ENCODE measurements at regions not wholly inside any gene's neighbourhood (a gene's known extent, or its start where the extent isn't known, plus 50 kb on each side); places are given as distances from the start of the nearest gene placed in this dataset.

DNA sequence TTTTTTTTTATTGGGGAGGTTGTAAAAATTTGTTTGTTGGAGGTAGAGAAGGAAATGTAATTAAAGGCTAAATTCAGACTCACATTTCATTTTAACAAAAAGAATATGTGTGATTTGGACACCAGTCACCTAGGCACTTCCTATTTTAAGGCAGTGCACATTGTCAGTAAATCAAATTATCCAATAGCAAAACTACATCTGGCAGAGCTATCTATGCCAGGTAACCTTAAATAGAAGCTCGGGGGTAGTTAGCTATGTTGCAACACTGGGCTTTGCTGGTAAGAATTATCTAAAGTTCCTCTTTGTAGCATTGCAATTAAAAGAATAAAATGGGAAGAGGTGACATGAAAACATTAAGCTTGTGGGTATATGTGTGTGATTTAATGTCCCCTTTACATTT, 1064.4 kb upstream of the ZEB2 start:
- TF ChIP-seq ZNF70 (CRISPR knock-in tag; IDR thresholded peaks at IDR 0.05) = no peak
- no peak for TF ChIP-seq ZFP30 (CRISPR knock-in tag; IDR thresholded peaks at IDR 0.05)
- no peak for TF ChIP-seq ARNTL (CRISPR knock-in tag; IDR thresholded peaks at IDR 0.05; ENCODE audit: borderline replicate concordance, low read depth)
- TF ChIP-seq, protein P1, sequence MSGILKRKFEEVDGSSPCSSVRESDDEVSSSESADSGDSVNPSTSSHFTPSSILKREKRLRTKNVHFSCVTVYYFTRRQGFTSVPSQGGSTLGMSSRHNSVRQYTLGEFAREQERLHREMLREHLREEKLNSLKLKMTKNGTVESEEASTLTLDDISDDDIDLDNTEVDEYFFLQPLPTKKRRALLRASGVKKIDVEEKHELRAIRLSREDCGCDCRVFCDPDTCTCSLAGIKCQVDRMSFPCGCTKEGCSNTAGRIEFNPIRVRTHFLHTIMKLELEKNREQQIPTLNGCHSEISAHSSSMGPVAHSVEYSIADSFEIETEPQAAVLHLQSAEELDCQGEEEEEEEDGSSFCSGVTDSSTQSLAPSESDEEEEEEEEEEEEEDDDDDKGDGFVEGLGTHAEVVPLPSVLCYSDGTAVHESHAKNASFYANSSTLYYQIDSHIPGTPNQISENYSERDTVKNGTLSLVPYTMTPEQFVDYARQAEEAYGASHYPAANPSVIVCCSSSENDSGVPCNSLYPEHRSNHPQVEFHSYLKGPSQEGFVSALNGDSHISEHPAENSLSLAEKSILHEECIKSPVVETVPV (CRISPR knock-in tag; IDR thresholded peaks at IDR 0.05) = no peak
- TF ChIP-seq ZFP3 (CRISPR knock-in tag; IDR thresholded peaks at IDR 0.05) = no peak
- TF ChIP-seq, protein P2, sequence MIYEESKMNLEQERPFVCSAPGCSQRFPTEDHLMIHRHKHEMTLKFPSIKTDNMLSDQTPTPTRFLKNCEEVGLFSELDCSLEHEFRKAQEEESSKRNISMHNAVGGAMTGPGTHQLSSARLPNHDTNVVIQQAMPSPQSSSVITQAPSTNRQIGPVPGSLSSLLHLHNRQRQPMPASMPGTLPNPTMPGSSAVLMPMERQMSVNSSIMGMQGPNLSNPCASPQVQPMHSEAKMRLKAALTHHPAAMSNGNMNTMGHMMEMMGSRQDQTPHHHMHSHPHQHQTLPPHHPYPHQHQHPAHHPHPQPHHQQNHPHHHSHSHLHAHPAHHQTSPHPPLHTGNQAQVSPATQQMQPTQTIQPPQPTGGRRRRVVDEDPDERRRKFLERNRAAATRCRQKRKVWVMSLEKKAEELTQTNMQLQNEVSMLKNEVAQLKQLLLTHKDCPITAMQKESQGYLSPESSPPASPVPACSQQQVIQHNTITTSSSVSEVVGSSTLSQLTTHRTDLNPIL (CRISPR knock-in tag; IDR thresholded peaks at IDR 0.05; ENCODE audit: low read depth) = no peak
- TF ChIP-seq, protein P3, sequence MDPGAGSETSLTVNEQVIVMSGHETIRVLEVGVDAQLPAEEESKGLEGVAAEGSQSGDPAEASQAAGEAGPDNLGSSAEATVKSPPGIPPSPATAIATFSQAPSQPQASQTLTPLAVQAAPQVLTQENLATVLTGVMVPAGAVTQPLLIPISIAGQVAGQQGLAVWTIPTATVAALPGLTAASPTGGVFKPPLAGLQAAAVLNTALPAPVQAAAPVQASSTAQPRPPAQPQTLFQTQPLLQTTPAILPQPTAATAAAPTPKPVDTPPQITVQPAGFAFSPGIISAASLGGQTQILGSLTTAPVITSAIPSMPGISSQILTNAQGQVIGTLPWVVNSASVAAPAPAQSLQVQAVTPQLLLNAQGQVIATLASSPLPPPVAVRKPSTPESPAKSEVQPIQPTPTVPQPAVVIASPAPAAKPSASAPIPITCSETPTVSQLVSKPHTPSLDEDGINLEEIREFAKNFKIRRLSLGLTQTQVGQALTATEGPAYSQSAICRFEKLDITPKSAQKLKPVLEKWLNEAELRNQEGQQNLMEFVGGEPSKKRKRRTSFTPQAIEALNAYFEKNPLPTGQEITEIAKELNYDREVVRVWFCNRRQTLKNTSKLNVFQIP (CRISPR knock-in tag; IDR thresholded peaks at IDR 0.05; ENCODE audit: borderline replicate concordance, low read depth) = no peak
- TF ChIP-seq OSR1 (CRISPR knock-in tag; IDR thresholded peaks at IDR 0.05) = no peak
- no peak for TF ChIP-seq ZC3H10 (CRISPR knock-in tag; IDR thresholded peaks at IDR 0.05)
- no peak for TF ChIP-seq GLIS3 (CRISPR knock-in tag; IDR thresholded peaks at IDR 0.05)
- no peak for TF ChIP-seq ESRRG (CRISPR knock-in tag; IDR thresholded peaks at IDR 0.05)
- no peak for TF ChIP-seq BACH2 (CRISPR knock-in tag; IDR thresholded peaks at IDR 0.05; ENCODE audit: borderline replicate concordance)
- no peak for TF ChIP-seq SNAI2 (CRISPR knock-in tag; IDR thresholded peaks at IDR 0.05)
- no peak for TF ChIP-seq RARB (CRISPR knock-in tag; IDR thresholded peaks at IDR 0.05)
- no peak for TF ChIP-seq TCF4 (CRISPR knock-in tag; IDR thresholded peaks at IDR 0.05; ENCODE audit: borderline replicate concordance)
- no peak for TF ChIP-seq ZNF565 (CRISPR knock-in tag; conservative IDR thresholded peaks at IDR 0.05; ENCODE audit: low read depth)
- TF ChIP-seq CSDC2 (CRISPR knock-in tag; IDR thresholded peaks at IDR 0.05) = no peak
- no peak for TF ChIP-seq ZNF8 (CRISPR knock-in tag; IDR thresholded peaks at IDR 0.05)
- TF ChIP-seq TOX (CRISPR knock-in tag; IDR thresholded peaks at IDR 0.05; ENCODE audit: borderline replicate concordance) = no peak
- no peak for ATAC-seq

DNA sequence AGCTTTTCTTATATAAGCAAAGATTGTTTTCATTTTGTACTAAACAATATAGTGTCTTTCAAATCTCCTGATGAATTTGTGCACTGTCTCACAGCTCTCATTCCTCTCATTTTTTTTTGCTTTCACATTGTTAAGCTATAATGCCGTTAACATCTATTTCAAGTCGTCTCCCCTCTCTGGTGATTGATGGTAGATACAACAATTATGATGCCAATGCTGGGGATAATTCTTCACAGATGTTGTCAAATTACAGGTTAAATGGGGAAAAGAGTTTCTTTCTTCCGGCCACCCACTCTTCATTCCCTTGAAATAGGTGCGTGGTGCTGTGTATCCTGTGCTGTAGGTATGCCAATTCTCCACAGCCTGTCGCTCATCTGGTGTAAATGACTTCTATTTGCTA, 1053.7 kb upstream of the ZEB2 start:
- TF ChIP-seq, protein P4, sequence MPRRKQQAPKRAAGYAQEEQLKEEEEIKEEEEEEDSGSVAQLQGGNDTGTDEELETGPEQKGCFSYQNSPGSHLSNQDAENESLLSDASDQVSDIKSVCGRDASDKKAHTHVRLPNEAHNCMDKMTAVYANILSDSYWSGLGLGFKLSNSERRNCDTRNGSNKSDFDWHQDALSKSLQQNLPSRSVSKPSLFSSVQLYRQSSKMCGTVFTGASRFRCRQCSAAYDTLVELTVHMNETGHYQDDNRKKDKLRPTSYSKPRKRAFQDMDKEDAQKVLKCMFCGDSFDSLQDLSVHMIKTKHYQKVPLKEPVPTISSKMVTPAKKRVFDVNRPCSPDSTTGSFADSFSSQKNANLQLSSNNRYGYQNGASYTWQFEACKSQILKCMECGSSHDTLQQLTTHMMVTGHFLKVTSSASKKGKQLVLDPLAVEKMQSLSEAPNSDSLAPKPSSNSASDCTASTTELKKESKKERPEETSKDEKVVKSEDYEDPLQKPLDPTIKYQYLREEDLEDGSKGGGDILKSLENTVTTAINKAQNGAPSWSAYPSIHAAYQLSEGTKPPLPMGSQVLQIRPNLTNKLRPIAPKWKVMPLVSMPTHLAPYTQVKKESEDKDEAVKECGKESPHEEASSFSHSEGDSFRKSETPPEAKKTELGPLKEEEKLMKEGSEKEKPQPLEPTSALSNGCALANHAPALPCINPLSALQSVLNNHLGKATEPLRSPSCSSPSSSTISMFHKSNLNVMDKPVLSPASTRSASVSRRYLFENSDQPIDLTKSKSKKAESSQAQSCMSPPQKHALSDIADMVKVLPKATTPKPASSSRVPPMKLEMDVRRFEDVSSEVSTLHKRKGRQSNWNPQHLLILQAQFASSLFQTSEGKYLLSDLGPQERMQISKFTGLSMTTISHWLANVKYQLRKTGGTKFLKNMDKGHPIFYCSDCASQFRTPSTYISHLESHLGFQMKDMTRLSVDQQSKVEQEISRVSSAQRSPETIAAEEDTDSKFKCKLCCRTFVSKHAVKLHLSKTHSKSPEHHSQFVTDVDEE (CRISPR knock-in tag; IDR thresholded peaks at IDR 0.05) = no peak
- TF ChIP-seq ZC3H10 (CRISPR knock-in tag; IDR thresholded peaks at IDR 0.05) (no peak), GLIS3 (CRISPR knock-in tag; IDR thresholded peaks at IDR 0.05) (no peak), TCF4 (CRISPR knock-in tag; IDR thresholded peaks at IDR 0.05; ENCODE audit: borderline replicate concordance) (no peak), ZNF8 (CRISPR knock-in tag; IDR thresholded peaks at IDR 0.05) (no peak), ARNTL (CRISPR knock-in tag; IDR thresholded peaks at IDR 0.05; ENCODE audit: borderline replicate concordance, low read depth) (no peak), RARB (CRISPR knock-in tag; IDR thresholded peaks at IDR 0.05) (no peak), PPARA (CRISPR knock-in tag; IDR thresholded peaks at IDR 0.05; ENCODE audit: borderline replicate concordance) (no peak), CSDC2 (CRISPR knock-in tag; IDR thresholded peaks at IDR 0.05) (no peak), ZFP30 (CRISPR knock-in tag; IDR thresholded peaks at IDR 0.05) (no peak), ESRRG (CRISPR knock-in tag; IDR thresholded peaks at IDR 0.05) (no peak), ZNF565 (CRISPR knock-in tag; conservative IDR thresholded peaks at IDR 0.05; ENCODE audit: low read depth) (no peak), ZNF70 (CRISPR knock-in tag; IDR thresholded peaks at IDR 0.05) (no peak)
- TF ChIP-seq, protein P5, sequence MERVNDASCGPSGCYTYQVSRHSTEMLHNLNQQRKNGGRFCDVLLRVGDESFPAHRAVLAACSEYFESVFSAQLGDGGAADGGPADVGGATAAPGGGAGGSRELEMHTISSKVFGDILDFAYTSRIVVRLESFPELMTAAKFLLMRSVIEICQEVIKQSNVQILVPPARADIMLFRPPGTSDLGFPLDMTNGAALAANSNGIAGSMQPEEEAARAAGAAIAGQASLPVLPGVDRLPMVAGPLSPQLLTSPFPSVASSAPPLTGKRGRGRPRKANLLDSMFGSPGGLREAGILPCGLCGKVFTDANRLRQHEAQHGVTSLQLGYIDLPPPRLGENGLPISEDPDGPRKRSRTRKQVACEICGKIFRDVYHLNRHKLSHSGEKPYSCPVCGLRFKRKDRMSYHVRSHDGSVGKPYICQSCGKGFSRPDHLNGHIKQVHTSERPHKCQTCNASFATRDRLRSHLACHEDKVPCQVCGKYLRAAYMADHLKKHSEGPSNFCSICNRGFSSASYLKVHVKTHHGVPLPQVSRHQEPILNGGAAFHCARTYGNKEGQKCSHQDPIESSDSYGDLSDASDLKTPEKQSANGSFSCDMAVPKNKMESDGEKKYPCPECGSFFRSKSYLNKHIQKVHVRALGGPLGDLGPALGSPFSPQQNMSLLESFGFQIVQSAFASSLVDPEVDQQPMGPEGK (CRISPR knock-in tag; IDR thresholded peaks at IDR 0.05; ENCODE audit: borderline replicate concordance) = no peak
- TF ChIP-seq, protein P1 (CRISPR knock-in tag; IDR thresholded peaks at IDR 0.05) = no peak
- TF ChIP-seq, protein P2 (CRISPR knock-in tag; IDR thresholded peaks at IDR 0.05; ENCODE audit: low read depth) = no peak
- TF ChIP-seq, protein P3 (CRISPR knock-in tag; IDR thresholded peaks at IDR 0.05; ENCODE audit: borderline replicate concordance, low read depth) = no peak
- no peak for ATAC-seq
